ENCODE measurements at regions not wholly inside any gene's neighbourhood (a gene's known extent, or its start where the extent isn't known, plus 50 kb on each side); places are given as distances from the start of the nearest gene placed in this dataset.

DNA sequence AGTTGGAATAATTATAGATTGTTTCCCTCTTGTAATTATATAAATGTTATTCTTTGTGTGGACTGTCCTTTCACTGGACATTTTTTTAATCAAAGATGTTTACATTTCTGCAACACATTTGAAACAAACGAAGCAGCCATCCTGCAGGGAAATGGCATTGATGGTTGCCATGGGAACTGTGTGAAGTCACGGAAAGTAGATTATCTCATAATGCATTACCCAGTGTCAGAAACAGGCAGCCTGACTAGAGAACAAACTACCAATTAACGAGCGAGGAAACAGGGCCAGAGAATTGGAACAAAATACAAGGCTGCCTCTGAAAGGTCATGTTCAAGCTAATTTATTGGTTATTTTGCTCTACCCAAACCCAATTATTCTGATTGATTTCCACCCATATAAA is 96.9 kb upstream of the LARGE1 start:
- H3K4me1 ChIP-seq (ENCODE audit: low read depth), result no peaks in the 10 kb centered on the region
- H3K36me3 ChIP-seq, result no peaks in the 10 kb centered on the region
- H3K27ac ChIP-seq, result no peak overlapping the region
- H3K9me3 ChIP-seq (ENCODE audit: low read depth), result no peaks in the 10 kb centered on the region
- no peaks in the 10 kb centered on the region for H3K27me3 ChIP-seq
- no peak for DNase-seq (ENCODE audit: low read depth in 1 of 2, low spot score in 1 of 2)
- no peak for TF ChIP-seq CTCF (IDR thresholded peaks at IDR 0.05; ENCODE audit: low read depth, low read length)
- no peak overlapping the region for H3K4me3 ChIP-seq

- TF ChIP-seq CTCF (IDR thresholded peaks at IDR 0.05; ENCODE audit: low read depth, low read length), result no peak
- no peaks in the 10 kb centered on the region for H3K9me3 ChIP-seq (ENCODE audit: low read depth)
- H3K36me3 ChIP-seq, result no peaks in the 10 kb centered on the region
- H3K27ac ChIP-seq, result no peak overlapping the region
- peaks cover 5% of the 10 kb centered on the region for H3K27me3 ChIP-seq
- no peak for DNase-seq (ENCODE audit: low read depth in 1 of 2, low spot score in 1 of 2)
- H3K4me3 ChIP-seq, result no peak overlapping the region
- H3K4me1 ChIP-seq (ENCODE audit: low read depth), result no peaks in the 10 kb centered on the region
Observed at GRCh38 chr22:34019190-34019845, 99.0 kb upstream of the LARGE1 start.

DNA sequence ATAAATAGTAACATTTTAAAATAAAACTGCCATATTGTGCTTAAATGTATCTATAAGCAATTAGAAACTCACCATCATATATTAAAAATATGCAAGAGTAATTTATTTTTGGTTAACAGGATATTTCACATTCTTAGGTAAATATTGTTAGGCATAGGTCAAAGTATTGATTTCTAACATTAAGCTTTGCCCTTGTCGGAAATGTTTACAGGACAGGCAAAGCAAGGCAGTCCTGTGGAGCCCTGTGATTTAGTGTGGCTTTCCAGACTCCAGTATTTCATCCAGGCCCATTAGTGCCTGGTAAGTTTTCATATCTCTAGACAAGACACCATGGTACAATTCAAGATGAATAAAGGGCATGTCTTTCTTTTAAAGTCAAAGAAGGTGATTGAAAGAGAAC is 114.9 kb upstream of the LARGE1 start:
- Histone ChIP-seq H3K4me1 (ENCODE audit: low read depth) (no peaks in the 10 kb centered on the region), H3K4me3 (no peak overlapping the region), H3K9me3 (ENCODE audit: low read depth) (no peaks in the 10 kb centered on the region), H3K36me3 (no peaks in the 10 kb centered on the region), H3K27ac (no peak overlapping the region), H3K27me3 (peaks cover 2% of the 10 kb centered on the region)
- TF ChIP-seq CTCF (IDR thresholded peaks at IDR 0.05; ENCODE audit: low read depth, low read length), result no peak
- DNase-seq (ENCODE audit: low read depth in 1 of 2, low spot score in 1 of 2), result no peak

DNA sequence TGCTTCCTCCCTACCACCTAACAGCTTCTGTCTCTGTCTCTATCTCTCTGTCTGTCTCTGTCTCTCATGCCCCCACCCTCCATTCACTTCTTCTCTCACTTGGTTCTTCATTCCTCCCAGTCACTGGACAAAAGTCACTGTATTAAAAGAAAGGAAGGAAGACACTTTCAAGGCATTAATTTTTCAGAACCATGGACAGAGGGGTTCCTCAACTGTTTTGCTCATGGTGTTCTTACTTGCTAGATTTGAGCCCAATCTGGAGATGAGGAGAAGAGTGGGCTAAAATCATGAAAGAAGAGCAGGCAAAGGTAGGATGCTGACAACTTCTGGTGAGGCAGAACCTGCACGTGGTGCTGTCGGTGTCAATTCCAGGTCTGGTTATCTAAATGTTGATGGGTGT is 116.7 kb upstream of the LARGE1 start:
- no peaks in the 10 kb centered on the region for H3K9me3 ChIP-seq (ENCODE audit: low read depth)
- H3K27ac ChIP-seq, result no peak overlapping the region
- peak in 1 of 2 donors; percentile 50 for DNase-seq (ENCODE audit: low read depth in 1 of 2, low spot score in 1 of 2)
- no peak for TF ChIP-seq CTCF (IDR thresholded peaks at IDR 0.05; ENCODE audit: low read depth, low read length)
- H3K4me3 ChIP-seq, result no peak overlapping the region
- no peaks in the 10 kb centered on the region for H3K36me3 ChIP-seq
- H3K27me3 ChIP-seq, result peaks cover 2% of the 10 kb centered on the region
- no peaks in the 10 kb centered on the region for H3K4me1 ChIP-seq (ENCODE audit: low read depth)

DNA sequence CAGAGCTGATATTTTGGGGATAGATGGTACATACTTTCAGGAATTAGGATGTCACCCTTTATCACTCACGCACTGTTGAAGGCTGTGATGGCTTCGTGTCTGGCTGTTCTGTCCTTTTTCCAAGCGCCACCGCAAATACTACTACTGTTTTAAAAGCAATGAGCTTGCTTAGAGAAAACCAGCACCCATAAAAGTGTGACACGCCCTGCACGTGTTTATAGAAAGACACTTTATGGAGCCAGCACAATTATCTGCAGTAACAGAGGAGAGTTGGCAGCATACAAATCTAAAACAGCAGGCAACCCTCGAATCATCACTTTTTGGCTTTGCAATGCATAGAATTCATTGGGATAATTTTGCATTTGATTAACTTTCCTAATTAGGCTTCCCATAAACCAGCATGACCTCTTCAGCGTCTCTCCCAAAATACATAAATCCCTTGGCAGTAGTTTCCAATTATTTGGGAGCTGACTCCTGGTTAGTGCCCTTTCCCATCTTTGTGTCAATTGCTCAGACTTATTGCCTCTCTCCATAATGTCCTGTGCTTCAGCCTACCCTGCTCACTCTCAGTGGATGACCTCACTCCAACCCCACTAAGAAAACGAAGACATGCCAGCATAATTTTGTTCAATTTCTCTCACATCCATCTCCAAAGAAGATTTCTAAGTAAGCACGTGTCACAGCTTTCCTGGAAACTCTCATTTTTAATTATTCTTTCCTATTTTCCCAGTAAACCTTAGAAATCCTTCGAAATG is 118.7 kb upstream of the LARGE1 start:
- Histone ChIP-seq H3K27me3 (peaks cover 2% of the 10 kb centered on the region), H3K9me3 (ENCODE audit: low read depth) (no peaks in the 10 kb centered on the region), H3K27ac (no peak overlapping the region), H3K4me1 (ENCODE audit: low read depth) (no peaks in the 10 kb centered on the region), H3K4me3 (no peak overlapping the region), H3K36me3 (no peaks in the 10 kb centered on the region)
- DNase-seq (ENCODE audit: low read depth in 1 of 2, low spot score in 1 of 2), result no peak
- TF ChIP-seq CTCF (IDR thresholded peaks at IDR 0.05; ENCODE audit: low read depth, low read length), result no peak
